ENCODE measurements at regions not wholly inside any gene's neighbourhood (a gene's known extent, or its start where the extent isn't known, plus 50 kb on each side); places are given as distances from the start of the nearest gene placed in this dataset.

- TF ChIP-seq, protein P1, sequence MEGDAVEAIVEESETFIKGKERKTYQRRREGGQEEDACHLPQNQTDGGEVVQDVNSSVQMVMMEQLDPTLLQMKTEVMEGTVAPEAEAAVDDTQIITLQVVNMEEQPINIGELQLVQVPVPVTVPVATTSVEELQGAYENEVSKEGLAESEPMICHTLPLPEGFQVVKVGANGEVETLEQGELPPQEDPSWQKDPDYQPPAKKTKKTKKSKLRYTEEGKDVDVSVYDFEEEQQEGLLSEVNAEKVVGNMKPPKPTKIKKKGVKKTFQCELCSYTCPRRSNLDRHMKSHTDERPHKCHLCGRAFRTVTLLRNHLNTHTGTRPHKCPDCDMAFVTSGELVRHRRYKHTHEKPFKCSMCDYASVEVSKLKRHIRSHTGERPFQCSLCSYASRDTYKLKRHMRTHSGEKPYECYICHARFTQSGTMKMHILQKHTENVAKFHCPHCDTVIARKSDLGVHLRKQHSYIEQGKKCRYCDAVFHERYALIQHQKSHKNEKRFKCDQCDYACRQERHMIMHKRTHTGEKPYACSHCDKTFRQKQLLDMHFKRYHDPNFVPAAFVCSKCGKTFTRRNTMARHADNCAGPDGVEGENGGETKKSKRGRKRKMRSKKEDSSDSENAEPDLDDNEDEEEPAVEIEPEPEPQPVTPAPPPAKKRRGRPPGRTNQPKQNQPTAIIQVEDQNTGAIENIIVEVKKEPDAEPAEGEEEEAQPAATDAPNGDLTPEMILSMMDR (IDR thresholded peaks at IDR 0.05) = no peak
- TF ChIP-seq POLR2AphosphoS5 (IDR thresholded peaks at IDR 0.05) (no peak), EP300 (IDR thresholded peaks at IDR 0.05; ENCODE audit: low read depth) (no peak), POLR2A (IDR thresholded peaks at IDR 0.05) (no peak)
Measured at GRCh38 chr15:69511015-69511414, 58.4 kb downstream of the RPLP1 start.
